Stimulated activated naive B cell treated with anti-CD40 and anti-IgM and Interleukin-4, amounts not matched to agents 10 μg/mL and 1 μg/mL and 100 μg/mL, for 72 hours (primary cell): ENCODE measurements at regions not wholly inside any gene's neighbourhood (a gene's known extent, or its start where the extent isn't known, plus 50 kb on each side); places are given as distances from the start of the nearest gene placed in this dataset.
A peak's percentile ranks its signal among the peaks of the same experiment; 100 is the strongest.
"Not testable (repeated sequence)": the region's sequence is repeated elsewhere in the genome, so short reads cannot be mapped to it uniquely, and the experiment has no call there.

Source experiments
- ATAC-seq, 2 donors: fragments of 150-1000 bp; cut with Tn5 transposase; replicated peaks; 2 replicates each; pipeline ENCODE4 v1.10.0; 2021; ENCODE audit warnings: moderate library complexity in 1 of 2
- DNase-seq: peaks from one replicate; pipeline ENCODE4 v3.0.0; 2021
- H3K27ac Mint-ChIP-seq: one replicate; pipeline ENCODE4 v1.8.0; 2022; ENCODE audit warnings: mild to moderate bottlenecking, mixed read lengths
- H3K27me3 Mint-ChIP-seq, 2 donors: one replicate each; pipeline ENCODE4 v1.8.0; 2022; ENCODE audit warnings: mixed read lengths in 2 of 2
- H3K36me3 Mint-ChIP-seq, 2 donors: one replicate each; pipeline ENCODE4 v1.8.0; 2022; ENCODE audit warnings: mixed read lengths in 2 of 2, mild to moderate bottlenecking in 1 of 2
- H3K4me1 Mint-ChIP-seq, 2 donors: one replicate each; pipeline ENCODE4 v1.8.0; 2022; ENCODE audit warnings: mixed read lengths in 2 of 2, mild to moderate bottlenecking in 1 of 2
- H3K4me3 Mint-ChIP-seq, 2 donors: one replicate each; pipeline ENCODE4 v1.8.0; 2022; ENCODE audit warnings: mild to moderate bottlenecking in 2 of 2, mixed read lengths in 2 of 2, moderate library complexity in 1 of 2
- H3K9me3 Mint-ChIP-seq, 2 donors: one replicate each; pipeline ENCODE4 v1.8.0; 2022; ENCODE audit warnings: mixed read lengths in 2 of 2, mild to moderate bottlenecking in 1 of 2

- H3K4me1 Mint-ChIP-seq: peaks cover 4 to 7% of the 10 kb centered on the region in 2 donors
- peaks cover 5 to 17% of the 10 kb centered on the region in 2 donors for H3K27me3 Mint-ChIP-seq
- DNase-seq (no peak), ATAC-seq (no peak)
- no peak overlapping the region for H3K27ac Mint-ChIP-seq
- peaks cover 0 to 1% of the 10 kb centered on the region in 2 donors for H3K9me3 Mint-ChIP-seq
- no peak overlapping the region for H3K4me3 Mint-ChIP-seq
- no peaks in the 10 kb centered on the region for H3K36me3 Mint-ChIP-seq
Measured at GRCh38 chr10:30752481-30752881, 122.9 kb upstream of the LYZL2 start.

- Mint-ChIP-seq H3K36me3 (no peaks in the 10 kb centered on the region), H3K4me1 (peaks cover 4 to 7% of the 10 kb centered on the region in 2 donors), H3K27ac (peak overlapping the region; percentile 20), H3K27me3 (peaks cover 5 to 17% of the 10 kb centered on the region in 2 donors), H3K9me3 (peaks cover 0 to 1% of the 10 kb centered on the region in 2 donors), H3K4me3 (no peak overlapping the region)
- ATAC-seq (peak in 1 of 2 donors; percentile 97), DNase-seq (no peak)
Measured at GRCh38 chr10:30751678-30752331, 122.3 kb upstream of the LYZL2 start.

GRCh38 chr10:30750971-30751677 lies 121.6 kb upstream of the LYZL2 start:
- no peaks in the 10 kb centered on the region for H3K9me3 Mint-ChIP-seq
- H3K36me3 Mint-ChIP-seq: no peaks in the 10 kb centered on the region
- ATAC-seq: peak in 1 of 2 donors; percentile 28
- H3K27ac Mint-ChIP-seq: no peak overlapping the region
- H3K4me3 Mint-ChIP-seq: no peak overlapping the region
- peaks cover 4 to 7% of the 10 kb centered on the region in 2 donors for H3K4me1 Mint-ChIP-seq
- H3K27me3 Mint-ChIP-seq: peaks cover 5 to 17% of the 10 kb centered on the region in 2 donors
- DNase-seq: no peak

GRCh38 chr10:30749385-30749784 lies 119.8 kb upstream of the LYZL2 start:
- no peaks in the 10 kb centered on the region for H3K36me3 Mint-ChIP-seq

GRCh38 chr10:30748152-30748973 lies 118.8 kb upstream of the LYZL2 start:
- DNase-seq: no peak
- Mint-ChIP-seq H3K4me1 (peaks cover 3 to 8% of the 10 kb centered on the region in 2 donors), H3K27me3 (peaks cover 5 to 17% of the 10 kb centered on the region in 2 donors), H3K4me3 (no peak overlapping the region), H3K27ac (no peak overlapping the region), H3K36me3 (no peaks in the 10 kb centered on the region), H3K9me3 (no peaks in the 10 kb centered on the region)
- ATAC-seq: no peak

More at GRCh38 chr10:30749385-30749784, 119.8 kb upstream of the LYZL2 start:
- Mint-ChIP-seq H3K27me3 (peaks cover 5 to 17% of the 10 kb centered on the region in 2 donors), H3K4me3 (no peak overlapping the region), H3K4me1 (peaks cover 4 to 7% of the 10 kb centered on the region in 2 donors), H3K27ac (no peak overlapping the region), H3K9me3 (no peaks in the 10 kb centered on the region)
- no peak for DNase-seq
- ATAC-seq: no peak

- DNase-seq: no peak
- H3K27ac Mint-ChIP-seq: peak overlapping the region; percentile 51
- H3K4me1 Mint-ChIP-seq: peaks cover 8 to 15% of the 10 kb centered on the region in 2 donors
Measured at GRCh38 chr10:30747633-30748032, 118.1 kb upstream of the LYZL2 start.

GRCh38 chr10:30745953-30746352 lies 116.4 kb upstream of the LYZL2 start:
- Mint-ChIP-seq H3K9me3 (no peaks in the 10 kb centered on the region), H3K27me3 (peaks cover 5 to 6% of the 10 kb centered on the region in 2 donors), H3K36me3 (no peaks in the 10 kb centered on the region), H3K4me3 (no peak overlapping the region), H3K27ac (no peak overlapping the region), H3K4me1 (peaks cover 19 to 20% of the 10 kb centered on the region in 2 donors)
- no peak for ATAC-seq
- DNase-seq: no peak

More at GRCh38 chr10:30747633-30748032, 118.1 kb upstream of the LYZL2 start:
- no peaks in the 10 kb centered on the region for H3K9me3 Mint-ChIP-seq
- H3K4me3 Mint-ChIP-seq: no peak overlapping the region
- H3K36me3 Mint-ChIP-seq: no peaks in the 10 kb centered on the region
- peaks cover 5 to 17% of the 10 kb centered on the region in 2 donors for H3K27me3 Mint-ChIP-seq
- ATAC-seq: peak in 1 of 2 donors; percentile 70

GRCh38 chr10:30744106-30744505 lies 114.6 kb upstream of the LYZL2 start:
- ATAC-seq (no peak), DNase-seq (no peak)
- Mint-ChIP-seq H3K27ac (no peak overlapping the region), H3K9me3 (peaks cover 0 to 2% of the 10 kb centered on the region in 2 donors), H3K27me3 (no peaks in the 10 kb centered on the region), H3K4me3 (no peak overlapping the region), H3K4me1 (peaks cover 19 to 20% of the 10 kb centered on the region in 2 donors), H3K36me3 (no peaks in the 10 kb centered on the region)

- Mint-ChIP-seq H3K27ac (no peak overlapping the region), H3K36me3 (no peaks in the 10 kb centered on the region), H3K4me3 (no peak overlapping the region), H3K27me3 (no peaks in the 10 kb centered on the region), H3K4me1 (peaks cover 19 to 20% of the 10 kb centered on the region in 2 donors), H3K9me3 (peaks cover 0 to 2% of the 10 kb centered on the region in 2 donors)
- DNase-seq: no peak
- ATAC-seq: no peak
Measured at GRCh38 chr10:30743586-30743985, 114.0 kb upstream of the LYZL2 start.

- peak; percentile 51 for DNase-seq
- peaks cover 19 to 20% of the 10 kb centered on the region in 2 donors for H3K4me1 Mint-ChIP-seq
- H3K36me3 Mint-ChIP-seq: no peaks in the 10 kb centered on the region
- H3K9me3 Mint-ChIP-seq: peaks cover 0 to 2% of the 10 kb centered on the region in 2 donors
- peak; percentile 92 to 97 for ATAC-seq
- H3K4me3 Mint-ChIP-seq: peak overlapping the region in 1 of 2 donors; percentile 0
- no peaks in the 10 kb centered on the region for H3K27me3 Mint-ChIP-seq
- peak overlapping the region; percentile 76 for H3K27ac Mint-ChIP-seq
Measured at GRCh38 chr10:30742471-30742870, 112.9 kb upstream of the LYZL2 start.

GRCh38 chr10:30740774-30741173 lies 111.2 kb upstream of the LYZL2 start:
- ATAC-seq, DNase-seq, H3K4me3 Mint-ChIP-seq, H3K9me3 Mint-ChIP-seq, H3K27ac Mint-ChIP-seq, H3K36me3 Mint-ChIP-seq: not testable (repeated sequence)
- Mint-ChIP-seq H3K4me1 (peaks cover 20 to 28% of the 10 kb centered on the region in 2 donors), H3K27me3 (peaks cover 0 to 13% of the 10 kb centered on the region in 2 donors)

GRCh38 chr10:30738416-30738815 lies 108.9 kb upstream of the LYZL2 start:
- Mint-ChIP-seq H3K4me1 (peaks cover 17 to 28% of the 10 kb centered on the region in 2 donors), H3K27ac (no peak overlapping the region), H3K4me3 (no peak overlapping the region), H3K9me3 (peaks cover 0 to 2% of the 10 kb centered on the region in 2 donors), H3K36me3 (no peaks in the 10 kb centered on the region), H3K27me3 (peaks cover 3 to 28% of the 10 kb centered on the region in 2 donors)
- ATAC-seq: no peak
- DNase-seq: no peak

- ATAC-seq: peak in 1 of 2 donors; percentile 15
- Mint-ChIP-seq H3K36me3 (no peaks in the 10 kb centered on the region), H3K27me3 (peaks cover 3 to 28% of the 10 kb centered on the region in 2 donors), H3K9me3 (peaks cover 0 to 2% of the 10 kb centered on the region in 2 donors), H3K4me1 (peaks cover 15 to 23% of the 10 kb centered on the region in 2 donors), H3K4me3 (no peak overlapping the region), H3K27ac (peak overlapping the region; percentile 20)
- DNase-seq: no peak
Measured at GRCh38 chr10:30737931-30738391, 108.4 kb upstream of the LYZL2 start.
